ENCODE measurements at regions not wholly inside any gene's neighbourhood (a gene's known extent, or its start where the extent isn't known, plus 50 kb on each side); places are given as distances from the start of the nearest gene placed in this dataset.
A peak's percentile ranks its signal among the peaks of the same experiment; 100 is the strongest.

GRCh38 chr4:24686866-24687692 is 102.7 kb upstream of the DHX15 start:
- H3K36me3 ChIP-seq (ENCODE audit: control insufficient read depth, insufficient read depth, low read length): no peaks in the 10 kb centered on the region
- H3K27me3 Mint-ChIP-seq: no peaks in the 10 kb centered on the region
- no peak overlapping the region for H3K4me3 ChIP-seq (ENCODE audit: low read depth, low read length)
- no peaks in the 10 kb centered on the region for H3K9me3 ChIP-seq (ENCODE audit: control insufficient read depth in 2 of 2, low read length in 2 of 2)
- no peaks in the 10 kb centered on the region for H3K4me1 ChIP-seq (ENCODE audit: control insufficient read depth, insufficient read depth, low read length, poor library complexity, severe bottlenecking)
- H3K36me3 Mint-ChIP-seq: no peaks in the 10 kb centered on the region
- peaks cover 0 to 8% (median 0%) of the 10 kb centered on the region in 7 donors for H3K9me3 Mint-ChIP-seq
- H3K27me3 ChIP-seq (ENCODE audit: control insufficient read depth, insufficient read depth, low read length): no peaks in the 10 kb centered on the region
- no peak overlapping the region for H3K27ac Mint-ChIP-seq
- H3K4me1 Mint-ChIP-seq: no peaks in the 10 kb centered on the region
- H3K27ac ChIP-seq (ENCODE audit: insufficient read depth, low read length, poor library complexity, severe bottlenecking): no peak overlapping the region
- H3K4me3 Mint-ChIP-seq: no peak overlapping the region
- DNase-seq (peak in 1 of 3 donors; percentile 0), ATAC-seq (ENCODE audit: low read depth in 2 of 2) (no peak)

GRCh38 chr4:24688453-24688852 is 104.1 kb upstream of the DHX15 start:
- Histone ChIP-seq H3K4me3 (ENCODE audit: low read depth, low read length) (no peak overlapping the region), H3K4me1 (ENCODE audit: control insufficient read depth, insufficient read depth, low read length, poor library complexity, severe bottlenecking) (no peaks in the 10 kb centered on the region), H3K36me3 (ENCODE audit: control insufficient read depth, insufficient read depth, low read length) (no peaks in the 10 kb centered on the region), H3K27me3 (ENCODE audit: control insufficient read depth, insufficient read depth, low read length) (no peaks in the 10 kb centered on the region), H3K9me3 (ENCODE audit: control insufficient read depth in 2 of 2, low read length in 2 of 2) (no peaks in the 10 kb centered on the region), H3K27ac (ENCODE audit: insufficient read depth, low read length, poor library complexity, severe bottlenecking) (no peak overlapping the region)
- DNase-seq (no peak), ATAC-seq (ENCODE audit: low read depth in 2 of 2) (no peak)
- Mint-ChIP-seq H3K4me3 (no peak overlapping the region), H3K9me3 (peaks cover 0 to 4% (median 0%) of the 10 kb centered on the region in 7 donors), H3K27ac (no peak overlapping the region), H3K36me3 (no peaks in the 10 kb centered on the region), H3K4me1 (no peaks in the 10 kb centered on the region), H3K27me3 (no peaks in the 10 kb centered on the region)

- H3K27ac Mint-ChIP-seq: no peak overlapping the region
Observed at GRCh38 chr4:24689212-24689611, 104.9 kb upstream of the DHX15 start.

GRCh38 chr4:24690436-24690835 is 104.9 kb upstream of the SOD3 start:
- H3K4me1 Mint-ChIP-seq: no peaks in the 10 kb centered on the region
- Histone ChIP-seq H3K9me3 (ENCODE audit: control insufficient read depth in 2 of 2, low read length in 2 of 2) (no peaks in the 10 kb centered on the region), H3K27ac (ENCODE audit: insufficient read depth, low read length, poor library complexity, severe bottlenecking) (no peak overlapping the region), H3K36me3 (ENCODE audit: control insufficient read depth, insufficient read depth, low read length) (no peaks in the 10 kb centered on the region), H3K4me3 (ENCODE audit: low read depth, low read length) (no peak overlapping the region), H3K27me3 (ENCODE audit: control insufficient read depth, insufficient read depth, low read length) (no peaks in the 10 kb centered on the region), H3K4me1 (ENCODE audit: control insufficient read depth, insufficient read depth, low read length, poor library complexity, severe bottlenecking) (no peaks in the 10 kb centered on the region)
- H3K4me3 Mint-ChIP-seq: no peak overlapping the region
- H3K27me3 Mint-ChIP-seq: no peaks in the 10 kb centered on the region
- no peaks in the 10 kb centered on the region for H3K36me3 Mint-ChIP-seq
- peaks cover 0 to 4% (median 0%) of the 10 kb centered on the region in 7 donors for H3K9me3 Mint-ChIP-seq
- no peak overlapping the region for H3K27ac Mint-ChIP-seq
- no peak for ATAC-seq (ENCODE audit: low read depth in 2 of 2)
- DNase-seq: no peak

More at GRCh38 chr4:24689212-24689611, 104.9 kb upstream of the DHX15 start:
- H3K36me3 ChIP-seq (ENCODE audit: control insufficient read depth, insufficient read depth, low read length): no peaks in the 10 kb centered on the region
- H3K27me3 Mint-ChIP-seq: no peaks in the 10 kb centered on the region
- H3K27ac ChIP-seq (ENCODE audit: insufficient read depth, low read length, poor library complexity, severe bottlenecking): no peak overlapping the region
- no peaks in the 10 kb centered on the region for H3K9me3 ChIP-seq (ENCODE audit: control insufficient read depth in 2 of 2, low read length in 2 of 2)
- no peaks in the 10 kb centered on the region for H3K4me1 Mint-ChIP-seq
- H3K9me3 Mint-ChIP-seq: peaks cover 0 to 4% (median 0%) of the 10 kb centered on the region in 7 donors
- DNase-seq (no peak), ATAC-seq (ENCODE audit: low read depth in 2 of 2) (no peak)
- H3K4me1 ChIP-seq (ENCODE audit: control insufficient read depth, insufficient read depth, low read length, poor library complexity, severe bottlenecking): no peaks in the 10 kb centered on the region
- H3K27me3 ChIP-seq (ENCODE audit: control insufficient read depth, insufficient read depth, low read length): no peaks in the 10 kb centered on the region
- no peak overlapping the region for H3K4me3 Mint-ChIP-seq
- no peaks in the 10 kb centered on the region for H3K36me3 Mint-ChIP-seq
- H3K4me3 ChIP-seq (ENCODE audit: low read depth, low read length): no peak overlapping the region

GRCh38 chr4:24693636-24694035 is 101.7 kb upstream of the SOD3 start:
- Mint-ChIP-seq H3K9me3 (peaks cover 0 to 2% (median 0%) of the 10 kb centered on the region in 7 donors), H3K27ac (no peak overlapping the region), H3K4me1 (no peaks in the 10 kb centered on the region), H3K36me3 (no peaks in the 10 kb centered on the region), H3K27me3 (no peaks in the 10 kb centered on the region), H3K4me3 (no peak overlapping the region)
- Histone ChIP-seq H3K27ac (ENCODE audit: insufficient read depth, low read length, poor library complexity, severe bottlenecking) (no peak overlapping the region), H3K36me3 (ENCODE audit: control insufficient read depth, insufficient read depth, low read length) (no peaks in the 10 kb centered on the region), H3K4me3 (ENCODE audit: low read depth, low read length) (no peak overlapping the region), H3K27me3 (ENCODE audit: control insufficient read depth, insufficient read depth, low read length) (no peaks in the 10 kb centered on the region), H3K9me3 (ENCODE audit: control insufficient read depth in 2 of 2, low read length in 2 of 2) (no peaks in the 10 kb centered on the region), H3K4me1 (ENCODE audit: control insufficient read depth, insufficient read depth, low read length, poor library complexity, severe bottlenecking) (no peaks in the 10 kb centered on the region)
- DNase-seq: no peak
- ATAC-seq (ENCODE audit: low read depth in 2 of 2): no peak

GRCh38 chr4:24700118-24700517 is 95.3 kb upstream of the SOD3 start:
- Histone ChIP-seq H3K4me3 (ENCODE audit: low read depth, low read length) (no peak overlapping the region), H3K27ac (ENCODE audit: insufficient read depth, low read length, poor library complexity, severe bottlenecking) (no peak overlapping the region), H3K9me3 (ENCODE audit: control insufficient read depth in 2 of 2, low read length in 2 of 2) (no peaks in the 10 kb centered on the region), H3K27me3 (ENCODE audit: control insufficient read depth, insufficient read depth, low read length) (no peaks in the 10 kb centered on the region), H3K36me3 (ENCODE audit: control insufficient read depth, insufficient read depth, low read length) (no peaks in the 10 kb centered on the region), H3K4me1 (ENCODE audit: control insufficient read depth, insufficient read depth, low read length, poor library complexity, severe bottlenecking) (no peaks in the 10 kb centered on the region)
- Mint-ChIP-seq H3K4me3 (no peak overlapping the region), H3K36me3 (no peaks in the 10 kb centered on the region), H3K27me3 (no peaks in the 10 kb centered on the region), H3K27ac (no peak overlapping the region), H3K4me1 (no peaks in the 10 kb centered on the region), H3K9me3 (peaks cover 0 to 2% (median 0%) of the 10 kb centered on the region in 7 donors)
- ATAC-seq (ENCODE audit: low read depth in 2 of 2) (no peak), DNase-seq (no peak)

GRCh38 chr4:24701683-24702082 is 93.7 kb upstream of the SOD3 start:
- no peak overlapping the region for H3K27ac Mint-ChIP-seq
- no peak for DNase-seq
- H3K4me3 Mint-ChIP-seq: no peak overlapping the region
- Histone ChIP-seq H3K36me3 (ENCODE audit: control insufficient read depth, insufficient read depth, low read length) (no peaks in the 10 kb centered on the region), H3K9me3 (ENCODE audit: control insufficient read depth in 2 of 2, low read length in 2 of 2) (no peaks in the 10 kb centered on the region), H3K4me3 (ENCODE audit: low read depth, low read length) (no peak overlapping the region), H3K27me3 (ENCODE audit: control insufficient read depth, insufficient read depth, low read length) (no peaks in the 10 kb centered on the region), H3K4me1 (ENCODE audit: control insufficient read depth, insufficient read depth, low read length, poor library complexity, severe bottlenecking) (no peaks in the 10 kb centered on the region), H3K27ac (ENCODE audit: insufficient read depth, low read length, poor library complexity, severe bottlenecking) (no peak overlapping the region)
- H3K9me3 Mint-ChIP-seq: peaks cover 0 to 2% (median 0%) of the 10 kb centered on the region in 7 donors
- no peak for ATAC-seq (ENCODE audit: low read depth in 2 of 2)
- H3K27me3 Mint-ChIP-seq: peaks cover 6% of the 10 kb centered on the region
- no peaks in the 10 kb centered on the region for H3K36me3 Mint-ChIP-seq
- H3K4me1 Mint-ChIP-seq: no peaks in the 10 kb centered on the region

GRCh38 chr4:24702281-24702680 is 93.1 kb upstream of the SOD3 start:
- Histone ChIP-seq H3K4me1 (ENCODE audit: control insufficient read depth, insufficient read depth, low read length, poor library complexity, severe bottlenecking) (no peaks in the 10 kb centered on the region), H3K27ac (ENCODE audit: insufficient read depth, low read length, poor library complexity, severe bottlenecking) (no peak overlapping the region), H3K4me3 (ENCODE audit: low read depth, low read length) (no peak overlapping the region), H3K27me3 (ENCODE audit: control insufficient read depth, insufficient read depth, low read length) (no peaks in the 10 kb centered on the region), H3K9me3 (ENCODE audit: control insufficient read depth in 2 of 2, low read length in 2 of 2) (no peaks in the 10 kb centered on the region), H3K36me3 (ENCODE audit: control insufficient read depth, insufficient read depth, low read length) (no peaks in the 10 kb centered on the region)
- Mint-ChIP-seq H3K4me1 (no peaks in the 10 kb centered on the region), H3K36me3 (no peaks in the 10 kb centered on the region), H3K27me3 (peaks cover 6% of the 10 kb centered on the region), H3K27ac (no peak overlapping the region), H3K4me3 (no peak overlapping the region), H3K9me3 (peaks cover 0 to 1% (median 0%) of the 10 kb centered on the region in 7 donors)
- ATAC-seq (ENCODE audit: low read depth in 2 of 2) (no peak), DNase-seq (no peak)
